Stomach (tissue), 4 donors: ENCODE measurements at regions not wholly inside any gene's neighbourhood (a gene's known extent, or its start where the extent isn't known, plus 50 kb on each side); places are given as distances from the start of the nearest gene placed in this dataset.

Source experiments
- EP300 ChIP-seq: sonication (generic); formaldehyde crosslinking; IDR thresholded peaks from one replicate; pipeline ENCODE4 v1.6.1; 2017; ENCODE audit warnings: antibody characterized with exemption
- POLR2A ChIP-seq, 4 donors: fragments of 450-650 bp; IDR thresholded peaks; one replicate each; pipeline ENCODE4 v1.6.1; 2016; ENCODE audit warnings: antibody characterized with exemption in 4 of 4, control low read depth in 2 of 4, mild to moderate bottlenecking in 1 of 4, moderate library complexity in 1 of 4
- TF ChIP-seq, protein P1 (sequence below), 7 experiments: fragments of 450-650 bp in 4 of 7; fragments of 200-600 bp in 3 of 7; sonication (generic) in 3 of 7; IDR thresholded peaks; one replicate each; pipeline ENCODE4 v1.5.1; 2016 to 2019; ENCODE audit warnings: antibody characterized with exemption in 7 of 7, control low read depth in 2 of 7, mild to moderate bottlenecking in 1 of 7

DNA sequence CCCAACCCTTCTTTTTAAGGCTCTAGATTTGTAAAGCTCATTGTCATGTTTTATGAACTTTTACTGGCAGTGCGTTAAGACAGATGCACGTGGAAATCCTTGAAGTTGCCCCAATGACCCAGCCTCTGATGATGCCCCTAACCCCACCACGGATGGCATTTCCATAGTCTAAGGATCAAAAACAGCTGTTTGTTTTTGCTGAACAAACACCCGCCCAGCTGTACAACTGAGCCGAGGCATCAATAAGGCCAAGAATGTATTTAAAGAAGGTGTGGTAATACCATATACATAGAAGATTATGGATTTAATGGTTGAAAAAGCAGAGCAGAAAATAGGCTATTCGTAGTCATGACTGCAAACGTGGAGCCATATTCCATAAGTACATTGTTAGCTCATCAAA lies 83.7 kb downstream of the SALL1 start:
- no peak for TF ChIP-seq EP300
- TF ChIP-seq POLR2A (IDR thresholded peaks at IDR 0.05): no peak
- TF ChIP-seq, protein P1, sequence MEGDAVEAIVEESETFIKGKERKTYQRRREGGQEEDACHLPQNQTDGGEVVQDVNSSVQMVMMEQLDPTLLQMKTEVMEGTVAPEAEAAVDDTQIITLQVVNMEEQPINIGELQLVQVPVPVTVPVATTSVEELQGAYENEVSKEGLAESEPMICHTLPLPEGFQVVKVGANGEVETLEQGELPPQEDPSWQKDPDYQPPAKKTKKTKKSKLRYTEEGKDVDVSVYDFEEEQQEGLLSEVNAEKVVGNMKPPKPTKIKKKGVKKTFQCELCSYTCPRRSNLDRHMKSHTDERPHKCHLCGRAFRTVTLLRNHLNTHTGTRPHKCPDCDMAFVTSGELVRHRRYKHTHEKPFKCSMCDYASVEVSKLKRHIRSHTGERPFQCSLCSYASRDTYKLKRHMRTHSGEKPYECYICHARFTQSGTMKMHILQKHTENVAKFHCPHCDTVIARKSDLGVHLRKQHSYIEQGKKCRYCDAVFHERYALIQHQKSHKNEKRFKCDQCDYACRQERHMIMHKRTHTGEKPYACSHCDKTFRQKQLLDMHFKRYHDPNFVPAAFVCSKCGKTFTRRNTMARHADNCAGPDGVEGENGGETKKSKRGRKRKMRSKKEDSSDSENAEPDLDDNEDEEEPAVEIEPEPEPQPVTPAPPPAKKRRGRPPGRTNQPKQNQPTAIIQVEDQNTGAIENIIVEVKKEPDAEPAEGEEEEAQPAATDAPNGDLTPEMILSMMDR (IDR thresholded peaks at IDR 0.05): no peak
